Tibial artery (tissue), 4 donors: ENCODE measurements at regions not wholly inside any gene's neighbourhood (a gene's known extent, or its start where the extent isn't known, plus 50 kb on each side); places are given as distances from the start of the nearest gene placed in this dataset.

Experiments
- DNase-seq, 2 donors: peaks; one replicate each; pipeline ENCODE4 v3.0.0-alpha.2; 2019
- H3K27ac ChIP-seq, 2 donors: fragments of 200-600 bp; sonication (generic) in 1 of 2; 1 replicate in 1 of 2; 2 replicates in 1 of 2; pipeline ENCODE4 v1.5.1; 2018 to 2019; ENCODE audit warnings: mild to moderate bottlenecking in 1 of 2
- H3K27me3 ChIP-seq, 2 donors: fragments of 200-600 bp; sonication (generic) in 1 of 2; one replicate each; pipeline versions ENCODE4 v1.5.1 to v1.6.0; 2016 to 2019
- H3K36me3 ChIP-seq, 3 donors: fragments of 200-600 bp; sonication (generic) in 2 of 3; one replicate each; pipeline ENCODE4 v1.5.1; 2016 to 2019; ENCODE audit warnings: mild to moderate bottlenecking in 2 of 3
- H3K4me1 ChIP-seq, 4 donors: fragments of 200-600 bp; sonication (generic) in 2 of 4; 1 replicate in 3 of 4; 2 replicates in 1 of 4; pipeline ENCODE4 v1.5.1; 2016 to 2019
- H3K4me3 ChIP-seq, 2 donors: fragments of 200-600 bp; sonication (generic) in 1 of 2; 1 replicate in 1 of 2; 2 replicates in 1 of 2; pipeline ENCODE4 v1.5.1; 2018 to 2019; ENCODE audit warnings: mild to moderate bottlenecking in 2 of 2
- H3K9me3 ChIP-seq, 3 donors: fragments of 200-600 bp; sonication (generic) in 1 of 3; one replicate each; pipeline ENCODE4 v1.5.1; 2016 to 2019
- CTCF ChIP-seq, 2 experiments: fragments of 200-600 bp in 1 of 2; fragments of 450-650 bp in 1 of 2; IDR thresholded peaks; one replicate each; pipeline ENCODE4 v1.5.1; 2017 to 2019; ENCODE audit warnings: antibody characterized with exemption in 2 of 2, mild to moderate bottlenecking in 1 of 2, moderate library complexity in 1 of 2
- intact Hi-C: fragments of 100-400 bp; cut with DNase I; formaldehyde crosslinking; loops from one replicate; pipeline ENCODE4 v1.15.0; 2023; ENCODE audit warnings: low total_unique reads

- intact Hi-C loops, result no loop called here
- no peak overlapping the region for H3K4me3 ChIP-seq
- no peak overlapping the region for H3K27ac ChIP-seq
- no peaks in the 10 kb centered on the region for H3K9me3 ChIP-seq
- H3K36me3 ChIP-seq, result no peaks in the 10 kb centered on the region
- H3K27me3 ChIP-seq, result no peaks in the 10 kb centered on the region
- no peak for TF ChIP-seq CTCF (IDR thresholded peaks at IDR 0.05)
- DNase-seq, result no peak
- no peaks in the 10 kb centered on the region for H3K4me1 ChIP-seq
Observed at GRCh38 chr2:163252199-163252598, 413.6 kb upstream of the KCNH7 start.

GRCh38 chr2:163248376-163249253 is 410.0 kb upstream of the KCNH7 start:
- H3K36me3 ChIP-seq, result no peaks in the 10 kb centered on the region
- intact Hi-C loops, result no loop called here
- no peaks in the 10 kb centered on the region for H3K9me3 ChIP-seq
- H3K4me3 ChIP-seq, result no peak overlapping the region
- no peaks in the 10 kb centered on the region for H3K27me3 ChIP-seq
- H3K4me1 ChIP-seq, result no peaks in the 10 kb centered on the region
- TF ChIP-seq CTCF (IDR thresholded peaks at IDR 0.05), result no peak
- no peak for DNase-seq
- no peak overlapping the region for H3K27ac ChIP-seq

GRCh38 chr2:163247847-163248220 is 409.3 kb upstream of the KCNH7 start:
- Histone ChIP-seq H3K4me3 (no peak overlapping the region), H3K27me3 (no peaks in the 10 kb centered on the region), H3K4me1 (no peaks in the 10 kb centered on the region), H3K36me3 (no peaks in the 10 kb centered on the region), H3K27ac (no peak overlapping the region), H3K9me3 (no peaks in the 10 kb centered on the region)
- DNase-seq, result no peak
- no peak for TF ChIP-seq CTCF (IDR thresholded peaks at IDR 0.05)
- intact Hi-C loops, result no loop called here

- H3K27ac ChIP-seq, result no peak overlapping the region
- H3K9me3 ChIP-seq, result no peaks in the 10 kb centered on the region
- DNase-seq, result no peak
- TF ChIP-seq CTCF (IDR thresholded peaks at IDR 0.05), result no peak
- H3K27me3 ChIP-seq, result no peaks in the 10 kb centered on the region
- intact Hi-C loops, result no loop called here
- H3K36me3 ChIP-seq, result no peaks in the 10 kb centered on the region
- no peak overlapping the region for H3K4me3 ChIP-seq
- H3K4me1 ChIP-seq, result no peaks in the 10 kb centered on the region
Observed at GRCh38 chr2:163247156-163247846, 408.7 kb upstream of the KCNH7 start.

- Histone ChIP-seq H3K4me3 (no peak overlapping the region), H3K27ac (no peak overlapping the region), H3K36me3 (no peaks in the 10 kb centered on the region), H3K27me3 (no peaks in the 10 kb centered on the region), H3K4me1 (no peaks in the 10 kb centered on the region), H3K9me3 (no peaks in the 10 kb centered on the region)
- no peak for DNase-seq
- TF ChIP-seq CTCF (IDR thresholded peaks at IDR 0.05), result no peak
- intact Hi-C loops, result no loop called here
Observed at GRCh38 chr2:163246135-163246534, 407.6 kb upstream of the KCNH7 start.
